Muscle layer of duodenum (tissue), 2 donors: ENCODE measurements at regions not wholly inside any gene's neighbourhood (a gene's known extent, or its start where the extent isn't known, plus 50 kb on each side); places are given as distances from the start of the nearest gene placed in this dataset.
"Not testable (repeated sequence)": the region's sequence is repeated elsewhere in the genome, so short reads cannot be mapped to it uniquely, and the experiment has no call there.

Experiments
- H3K27ac ChIP-seq: one replicate; pipeline ENCODE4 v1.7.0; 2013; ENCODE audit warnings: mild to moderate bottlenecking, low read length
- H3K27me3 ChIP-seq: one replicate; pipeline ENCODE4 v1.7.0; 2013; ENCODE audit warnings: low read depth, mild to moderate bottlenecking, control low read depth, low read length
- H3K36me3 ChIP-seq, 2 donors: one replicate each; pipeline ENCODE4 v1.7.0; 2013; ENCODE audit warnings: low read length in 2 of 2, control low read depth in 1 of 2, mild to moderate bottlenecking in 1 of 2; ENCODE audit not compliant: insufficient read depth in 2 of 2, control insufficient read depth in 1 of 2
- H3K4me1 ChIP-seq, 2 donors: one replicate each; pipeline ENCODE4 v1.7.0; 2013; ENCODE audit warnings: low read length in 2 of 2, mild to moderate bottlenecking in 2 of 2, control low read depth in 1 of 2, moderate library complexity in 1 of 2; ENCODE audit not compliant: insufficient read depth in 2 of 2, control insufficient read depth in 1 of 2
- H3K4me3 ChIP-seq, 2 donors: one replicate each; pipeline ENCODE4 v1.7.0; 2013; ENCODE audit warnings: low read length in 2 of 2, low read depth in 1 of 2, mild to moderate bottlenecking in 1 of 2
- H3K9me3 ChIP-seq, 2 donors: one replicate each; pipeline ENCODE4 v1.7.0; 2013; ENCODE audit warnings: low read length in 2 of 2, control low read depth in 1 of 2, mild to moderate bottlenecking in 1 of 2; ENCODE audit not compliant: control insufficient read depth in 1 of 2
- donor health status: healthy.

GRCh38 chr22:10934704-10935103 lies 4593.3 kb upstream of the OR11H1 start:
- H3K9me3 ChIP-seq, H3K4me3 ChIP-seq, H3K4me1 ChIP-seq, H3K27me3 ChIP-seq, H3K27ac ChIP-seq, H3K36me3 ChIP-seq: not testable (repeated sequence)

GRCh38 chr22:10961043-10961860 lies 4566.7 kb upstream of the OR11H1 start:
- Histone ChIP-seq H3K4me3 (peak overlapping the region in 1 of 2 donors; percentile 42), H3K9me3 (peaks cover 0 to 15% of the 10 kb centered on the region in 2 donors), H3K27ac (no peak overlapping the region), H3K36me3 (no peaks in the 10 kb centered on the region), H3K27me3 (no peaks in the 10 kb centered on the region), H3K4me1 (no peaks in the 10 kb centered on the region)

- H3K9me3 ChIP-seq, result peaks cover 0 to 15% of the 10 kb centered on the region in 2 donors
- H3K27ac ChIP-seq, H3K27me3 ChIP-seq, H3K36me3 ChIP-seq, H3K4me1 ChIP-seq: not testable (repeated sequence)
- H3K4me3 ChIP-seq, result peak overlapping the region in 1 of 2 donors; percentile 42
Observed at GRCh38 chr22:10961861-10962255, 4566.1 kb upstream of the OR11H1 start.
